ENCODE measurements at regions not wholly inside any gene's neighbourhood (a gene's known extent, or its start where the extent isn't known, plus 50 kb on each side); places are given as distances from the start of the nearest gene placed in this dataset.

DNA sequence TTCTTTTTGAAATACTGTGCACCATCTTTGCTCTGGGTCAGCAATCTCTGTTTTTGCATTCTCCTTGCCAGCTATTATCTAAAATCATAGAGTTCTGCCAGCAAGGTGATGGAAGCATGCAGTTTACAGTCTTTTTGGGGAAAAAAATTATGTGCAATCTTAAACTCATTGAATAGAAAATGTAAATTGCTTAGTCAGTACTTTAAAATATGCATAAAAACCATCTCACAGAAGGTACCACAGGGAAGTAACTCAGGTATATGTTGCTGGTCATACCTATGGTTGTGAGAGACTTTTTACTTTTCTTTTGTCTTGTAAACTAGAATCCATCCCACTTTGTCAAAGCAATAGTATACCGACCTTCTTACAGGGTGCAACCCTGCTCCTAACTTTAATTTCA is 469.8 kb upstream of the ANO3 start:
- DNase-seq (ENCODE audit: insufficient read length) = no peak
- no peak for FAIRE-seq
- TF ChIP-seq POLR2A (IDR thresholded peaks at IDR 0.05; ENCODE audit: low read depth, low read length) = no peak

DNA sequence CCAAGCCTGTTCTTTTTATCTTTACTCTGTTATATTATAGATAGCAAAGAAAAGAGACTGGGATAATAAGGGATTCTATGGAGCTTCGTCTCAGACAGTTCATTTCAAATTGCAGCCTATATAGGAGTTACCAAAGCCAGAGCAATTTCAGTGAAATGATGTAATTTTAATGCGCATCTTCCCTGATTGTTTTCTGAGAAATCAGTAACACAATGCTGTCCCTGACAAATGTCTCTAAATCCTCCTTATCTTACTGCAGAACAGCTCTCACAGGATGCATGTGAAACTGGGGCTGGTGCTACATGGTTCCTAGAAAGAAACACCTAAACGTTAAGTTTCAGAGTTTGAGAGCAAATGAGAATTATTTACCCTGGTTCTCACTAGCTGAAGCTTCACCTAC is 467.9 kb upstream of the ANO3 start:
- TF ChIP-seq TAF1 (IDR thresholded peaks at IDR 0.05; ENCODE audit: borderline replicate concordance, low read depth, low read length) (no peak), POLR2A (IDR thresholded peaks at IDR 0.05; ENCODE audit: low read depth, low read length) (no peak), POLR2AphosphoS5 (IDR thresholded peaks at IDR 0.05; ENCODE audit: low read depth, low read length) (no peak)
- no peak for DNase-seq (ENCODE audit: insufficient read length)
- no peak for FAIRE-seq

DNA sequence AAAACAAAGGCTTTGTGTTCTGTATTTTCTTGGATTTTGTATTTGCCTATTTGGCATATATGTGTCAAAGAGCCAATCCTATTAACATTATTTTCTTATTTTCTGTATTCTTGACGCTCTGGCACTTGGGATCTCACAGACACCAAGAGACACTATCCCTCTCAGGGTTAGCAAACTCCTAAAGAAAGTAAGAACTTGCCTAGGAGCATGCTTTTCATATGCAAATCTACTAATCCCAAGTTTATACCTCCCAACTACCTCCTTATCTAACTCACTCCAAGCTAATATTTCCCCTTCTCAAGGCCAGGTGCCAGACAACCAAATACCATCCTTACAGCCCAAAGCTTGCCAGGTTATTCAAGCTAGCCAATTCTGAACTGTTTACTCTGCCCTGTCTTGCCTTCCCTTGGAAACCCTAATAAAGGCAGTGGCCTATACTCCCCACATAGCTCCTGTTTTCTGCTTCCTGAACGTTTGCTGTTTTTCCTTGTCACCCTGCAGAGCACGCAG is 455.4 kb upstream of the ANO3 start:
- DNase-seq (ENCODE audit: insufficient read length) (no peak), FAIRE-seq (no peak)
- TF ChIP-seq POLR2A (IDR thresholded peaks at IDR 0.05; ENCODE audit: low read depth, low read length) (no peak), TAF1 (IDR thresholded peaks at IDR 0.05; ENCODE audit: borderline replicate concordance, low read depth, low read length) (no peak), POLR2AphosphoS5 (IDR thresholded peaks at IDR 0.05; ENCODE audit: low read depth, low read length) (no peak)

DNA sequence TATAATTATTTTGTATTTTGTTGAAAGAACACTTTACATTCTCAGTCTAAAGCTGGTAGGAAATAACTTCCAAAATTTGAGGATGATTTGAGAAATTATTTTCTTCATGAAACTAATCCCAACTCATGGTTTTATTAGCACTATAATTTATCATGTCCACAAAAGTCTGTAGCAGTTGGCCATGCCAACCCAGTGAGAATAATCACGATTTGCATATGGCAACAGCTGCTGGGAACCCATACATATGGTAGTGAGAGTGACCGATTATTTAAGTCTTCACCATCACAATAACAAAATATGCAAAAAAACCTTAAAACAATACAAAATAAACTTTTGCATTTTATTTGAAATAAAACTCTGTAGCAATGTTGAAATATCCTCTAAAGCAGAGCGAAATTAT is 445.9 kb upstream of the ANO3 start:
- TF ChIP-seq POLR2A (IDR thresholded peaks at IDR 0.05; ENCODE audit: low read depth, low read length) = no peak
- TF ChIP-seq POLR2AphosphoS5 (IDR thresholded peaks at IDR 0.05; ENCODE audit: low read depth, low read length) = no peak
- TF ChIP-seq TAF1 (IDR thresholded peaks at IDR 0.05; ENCODE audit: borderline replicate concordance, low read depth, low read length) = no peak
- DNase-seq (ENCODE audit: insufficient read length) (no peak), FAIRE-seq (no peak)

DNA sequence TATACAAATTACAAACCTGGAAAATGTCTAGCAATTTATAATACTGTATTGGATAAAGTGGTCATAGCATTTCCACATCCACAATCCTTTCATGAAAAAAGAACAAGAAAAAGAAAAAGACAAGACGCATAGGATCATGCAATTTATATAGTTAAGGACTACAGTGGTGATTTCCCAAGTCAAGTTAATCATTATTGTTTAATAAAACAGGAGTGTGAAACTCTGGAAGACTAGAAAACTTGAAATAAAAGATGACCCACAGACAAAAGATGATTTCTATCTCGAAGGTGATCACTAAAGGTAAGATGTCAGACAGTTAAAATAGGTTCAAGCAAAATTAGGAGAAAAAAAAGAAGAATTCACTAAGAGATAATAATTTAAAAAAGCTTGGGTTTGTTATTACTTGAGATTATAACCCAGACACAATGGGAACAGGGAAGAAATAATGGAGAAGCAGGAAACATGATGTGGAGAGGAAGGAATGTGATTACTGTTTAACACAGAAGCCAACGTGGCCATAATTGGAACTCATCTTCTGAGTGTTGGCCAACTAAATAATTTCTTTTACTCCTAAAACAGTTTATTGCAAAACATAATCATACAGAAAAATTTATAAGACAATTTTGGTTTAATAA is 441.2 kb upstream of the ANO3 start:
- no peak for DNase-seq (ENCODE audit: insufficient read length)
- no peak for FAIRE-seq
- TF ChIP-seq TAF1 (IDR thresholded peaks at IDR 0.05; ENCODE audit: borderline replicate concordance, low read depth, low read length) (no peak), POLR2A (IDR thresholded peaks at IDR 0.05; ENCODE audit: low read depth, low read length) (no peak), POLR2AphosphoS5 (IDR thresholded peaks at IDR 0.05; ENCODE audit: low read depth, low read length) (no peak)

DNA sequence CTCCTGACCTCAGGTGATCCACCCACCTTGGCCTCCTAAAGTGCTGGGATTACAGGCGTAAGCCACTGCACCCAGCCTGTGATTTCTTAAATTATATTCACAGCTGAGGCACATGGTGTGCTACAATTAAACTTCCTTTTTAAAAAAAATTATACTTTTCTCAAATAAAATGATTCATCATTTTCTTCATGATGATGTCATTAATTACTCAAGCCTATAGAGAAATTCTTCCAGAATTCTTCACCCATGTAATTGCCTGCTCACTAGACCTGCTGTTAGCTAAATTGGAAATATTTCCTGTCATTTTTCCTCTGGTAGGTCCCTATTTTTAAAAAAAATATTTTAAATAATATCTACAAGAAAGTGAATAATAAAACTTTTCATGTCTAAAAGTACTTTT is 440.0 kb upstream of the ANO3 start:
- FAIRE-seq (no peak), DNase-seq (ENCODE audit: insufficient read length) (no peak)

DNA sequence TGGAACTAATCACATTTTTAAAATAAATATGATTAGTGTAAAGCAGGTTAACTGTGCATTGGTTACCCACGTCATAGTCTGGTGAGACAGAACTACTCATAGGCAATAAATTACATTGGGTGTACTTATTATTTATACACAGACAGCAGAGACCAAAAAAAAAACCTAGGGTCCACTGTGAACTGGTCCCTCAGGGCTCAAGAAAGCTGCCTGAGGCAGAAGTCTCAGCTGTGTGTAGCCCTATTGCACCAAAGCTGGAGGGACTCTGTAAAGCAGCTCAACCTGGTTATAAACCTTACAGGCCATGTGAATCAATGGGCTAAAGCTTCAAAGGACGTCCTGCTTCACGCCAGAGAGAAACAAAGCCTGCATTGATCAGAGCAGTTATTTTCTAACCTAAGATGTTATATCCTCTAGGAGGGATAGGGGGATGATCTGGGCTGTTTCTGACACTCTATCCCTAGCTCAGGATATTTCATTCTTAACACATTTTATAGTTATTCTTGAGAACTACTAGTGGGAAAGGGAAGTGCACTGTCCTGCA is 432.2 kb upstream of the ANO3 start:
- DNase-seq (ENCODE audit: insufficient read length) (no peak), FAIRE-seq (no peak)
- no peak for TF ChIP-seq POLR2AphosphoS5 (IDR thresholded peaks at IDR 0.05; ENCODE audit: low read depth, low read length)
- TF ChIP-seq POLR2A (IDR thresholded peaks at IDR 0.05; ENCODE audit: low read depth, low read length) = no peak
- no peak for TF ChIP-seq TAF1 (IDR thresholded peaks at IDR 0.05; ENCODE audit: borderline replicate concordance, low read depth, low read length)

More for the DNA sequence above, 440.0 kb upstream of the ANO3 start:
- TF ChIP-seq TAF1 (IDR thresholded peaks at IDR 0.05; ENCODE audit: borderline replicate concordance, low read depth, low read length) (no peak), POLR2A (IDR thresholded peaks at IDR 0.05; ENCODE audit: low read depth, low read length) (no peak), POLR2AphosphoS5 (IDR thresholded peaks at IDR 0.05; ENCODE audit: low read depth, low read length) (no peak)

DNA sequence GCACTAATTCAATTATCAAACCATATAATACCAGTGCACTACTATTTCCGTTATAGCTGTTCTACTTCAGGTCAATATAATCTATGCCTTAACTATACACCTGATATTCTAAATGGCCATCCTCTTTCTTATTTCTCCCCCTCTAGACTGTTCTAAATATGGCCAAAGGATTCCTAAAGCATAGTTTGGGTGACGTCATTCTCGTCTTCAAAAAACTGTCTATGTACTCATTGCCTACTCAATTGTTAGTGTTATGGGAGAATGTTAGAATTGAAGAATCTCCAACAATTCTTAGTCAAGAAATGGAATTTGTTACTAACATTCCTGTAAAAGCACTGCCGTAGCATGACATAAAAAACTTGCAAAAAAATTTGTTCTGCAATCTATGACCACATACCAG is 431.1 kb upstream of the ANO3 start:
- no peak for TF ChIP-seq POLR2A (IDR thresholded peaks at IDR 0.05; ENCODE audit: low read depth, low read length)
- DNase-seq (ENCODE audit: insufficient read length) = no peak
- FAIRE-seq = no peak

DNA sequence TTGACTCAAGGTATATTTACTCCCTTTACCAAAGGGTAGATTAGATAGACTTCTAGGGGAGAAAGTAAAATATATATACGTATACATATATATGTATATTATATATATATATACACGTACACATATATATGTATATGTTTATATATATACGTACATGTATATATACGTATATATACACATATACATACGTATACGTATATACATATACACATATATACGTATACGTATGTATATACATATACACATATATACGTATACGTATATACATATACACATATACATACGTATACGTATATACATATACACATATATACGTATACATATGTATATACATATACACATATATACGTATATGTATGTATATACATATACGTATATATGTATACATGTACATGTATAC is 430.5 kb upstream of the ANO3 start:
- no peak for DNase-seq (ENCODE audit: insufficient read length)
- TF ChIP-seq POLR2A (IDR thresholded peaks at IDR 0.05; ENCODE audit: low read depth, low read length) = no peak
- no peak for TF ChIP-seq TAF1 (IDR thresholded peaks at IDR 0.05; ENCODE audit: borderline replicate concordance, low read depth, low read length)
- no peak for TF ChIP-seq POLR2AphosphoS5 (IDR thresholded peaks at IDR 0.05; ENCODE audit: low read depth, low read length)
- FAIRE-seq = no peak

DNA sequence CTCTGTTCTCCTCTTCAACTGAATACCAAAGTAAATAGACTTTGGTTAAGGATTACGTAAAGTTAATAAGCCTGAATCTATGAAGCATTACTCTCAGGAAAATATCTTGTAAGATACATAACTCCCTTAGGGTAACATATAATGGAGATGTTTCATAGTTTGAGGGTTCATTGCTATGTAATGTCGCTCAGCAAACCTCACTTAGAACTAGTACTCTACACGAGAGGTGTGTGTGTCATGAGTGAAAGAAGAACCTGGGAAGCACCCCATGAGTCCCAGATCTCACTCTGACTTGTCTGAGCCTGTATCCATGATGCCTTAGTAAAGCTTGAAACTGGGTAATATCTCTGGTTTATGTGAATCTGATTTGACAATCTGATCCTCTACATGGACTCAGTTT is 429.5 kb upstream of the ANO3 start:
- FAIRE-seq (no peak), DNase-seq (ENCODE audit: insufficient read length) (no peak)
- TF ChIP-seq POLR2AphosphoS5 (IDR thresholded peaks at IDR 0.05; ENCODE audit: low read depth, low read length) (no peak), POLR2A (IDR thresholded peaks at IDR 0.05; ENCODE audit: low read depth, low read length) (no peak), TAF1 (IDR thresholded peaks at IDR 0.05; ENCODE audit: borderline replicate concordance, low read depth, low read length) (no peak)

DNA sequence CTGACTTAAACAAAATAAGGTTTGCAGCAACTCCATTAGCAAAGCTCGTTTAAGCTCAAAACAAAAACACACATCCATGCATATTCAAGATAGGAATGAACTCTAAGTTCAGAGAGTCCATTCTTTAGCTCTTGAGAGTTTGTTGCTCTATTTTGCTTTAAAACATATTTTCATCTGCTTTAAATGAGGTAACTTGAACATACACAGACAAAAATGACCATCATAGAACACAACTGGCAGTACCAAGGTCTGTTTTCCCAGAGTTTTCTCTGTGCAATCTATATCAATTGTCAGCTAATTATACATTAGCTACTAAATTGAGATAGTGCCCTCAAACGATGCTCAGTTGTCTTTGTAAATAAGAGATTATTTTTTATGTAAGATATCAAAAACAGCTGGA is 423.2 kb upstream of the ANO3 start:
- FAIRE-seq (no peak), DNase-seq (ENCODE audit: insufficient read length) (no peak)
- TF ChIP-seq TAF1 (IDR thresholded peaks at IDR 0.05; ENCODE audit: borderline replicate concordance, low read depth, low read length) (no peak), POLR2A (IDR thresholded peaks at IDR 0.05; ENCODE audit: low read depth, low read length) (no peak), POLR2AphosphoS5 (IDR thresholded peaks at IDR 0.05; ENCODE audit: low read depth, low read length) (no peak)

DNA sequence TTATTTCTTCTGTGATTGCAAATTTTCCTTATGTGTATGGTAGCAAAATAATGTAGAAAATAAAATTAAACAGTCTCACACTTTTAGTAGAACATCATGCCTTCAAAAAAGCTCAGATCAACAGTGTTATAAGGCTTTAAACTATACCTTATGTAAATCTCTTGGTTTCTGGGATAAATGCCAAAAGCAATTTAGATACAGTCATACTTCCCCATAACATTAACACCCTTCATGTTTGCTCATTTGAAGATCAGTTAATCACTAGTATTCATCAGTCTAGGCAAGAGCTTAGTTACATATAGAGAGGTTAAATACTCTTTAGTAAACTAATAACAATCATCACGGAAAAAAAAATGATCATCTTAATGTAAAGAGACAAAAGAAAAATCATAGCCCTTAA is 421.8 kb upstream of the ANO3 start:
- FAIRE-seq (no peak), DNase-seq (ENCODE audit: insufficient read length) (no peak)
- TF ChIP-seq TAF1 (IDR thresholded peaks at IDR 0.05; ENCODE audit: borderline replicate concordance, low read depth, low read length) (no peak), POLR2A (IDR thresholded peaks at IDR 0.05; ENCODE audit: low read depth, low read length) (no peak), POLR2AphosphoS5 (IDR thresholded peaks at IDR 0.05; ENCODE audit: low read depth, low read length) (no peak)
